ENCODE measurements at regions not wholly inside any gene's neighbourhood (a gene's known extent, or its start where the extent isn't known, plus 50 kb on each side); places are given as distances from the start of the nearest gene placed in this dataset.
"Not testable (repeated sequence)": the region's sequence is repeated elsewhere in the genome, so short reads cannot be mapped to it uniquely, and the experiment has no call there.

GRCh38 chr4:134936014-134936413 is 734.4 kb upstream of the PABPC4L start:
- DNase-seq (ENCODE audit: low spot score), result no peak
- WGBS, result 90% methylated on average over 3 of the region's 3 CpGs
- Histone ChIP-seq H3K9me3 (no peaks in the 10 kb centered on the region), H3K36me3 (no peaks in the 10 kb centered on the region), H3K27me3 (replicated peaks; ENCODE audit: insufficient read depth) (no peaks in the 10 kb centered on the region), H3K4me1 (replicated peaks) (no peaks in the 10 kb centered on the region), H3K4me3 (no peak overlapping the region), H3K27ac (no peak overlapping the region)
- TF ChIP-seq CTCF (IDR thresholded peaks at IDR 0.05) (no peak), POLR2AphosphoS5 (IDR thresholded peaks at IDR 0.05) (no peak), POLR2A (IDR thresholded peaks at IDR 0.05) (no peak)
- intact Hi-C loops (cut with DNase I), result no loop called here

- Histone ChIP-seq H3K36me3 (no peaks in the 10 kb centered on the region), H3K9me3 (no peaks in the 10 kb centered on the region), H3K4me3 (no peak overlapping the region), H3K27ac (no peak overlapping the region), H3K27me3 (replicated peaks; ENCODE audit: insufficient read depth) (no peaks in the 10 kb centered on the region), H3K4me1 (replicated peaks) (no peaks in the 10 kb centered on the region)
- intact Hi-C loops (cut with DNase I), result no loop called here
- TF ChIP-seq CTCF (IDR thresholded peaks at IDR 0.05) (no peak), POLR2A (IDR thresholded peaks at IDR 0.05) (no peak), POLR2AphosphoS5 (IDR thresholded peaks at IDR 0.05) (no peak)
- 54% methylated on average over 2 of the region's 2 CpGs for WGBS
- no peak for DNase-seq (ENCODE audit: low spot score)
Observed at GRCh38 chr4:134935320-134935719, 733.7 kb upstream of the PABPC4L start.

GRCh38 chr4:134934036-134934808 is 732.6 kb upstream of the PABPC4L start:
- 62% methylated on average over 10 of the region's 10 CpGs for WGBS
- H3K36me3 ChIP-seq, result no peaks in the 10 kb centered on the region
- no peak overlapping the region for H3K27ac ChIP-seq
- intact Hi-C loops (cut with DNase I), result no loop called here
- no peak for DNase-seq (ENCODE audit: low spot score)
- no peaks in the 10 kb centered on the region for H3K9me3 ChIP-seq
- TF ChIP-seq POLR2A (IDR thresholded peaks at IDR 0.05) (no peak), CTCF (IDR thresholded peaks at IDR 0.05) (no peak), POLR2AphosphoS5 (IDR thresholded peaks at IDR 0.05) (no peak)
- no peaks in the 10 kb centered on the region for H3K4me1 ChIP-seq (replicated peaks)
- no peak overlapping the region for H3K4me3 ChIP-seq
- no peaks in the 10 kb centered on the region for H3K27me3 ChIP-seq (replicated peaks; ENCODE audit: insufficient read depth)

- DNase-seq (ENCODE audit: low spot score), result no peak
- 89% methylated on average over 2 of the region's 2 CpGs for WGBS
- Histone ChIP-seq H3K27ac (no peak overlapping the region), H3K4me1 (replicated peaks) (no peaks in the 10 kb centered on the region), H3K36me3 (no peaks in the 10 kb centered on the region), H3K9me3 (no peaks in the 10 kb centered on the region), H3K4me3 (no peak overlapping the region), H3K27me3 (replicated peaks; ENCODE audit: insufficient read depth) (no peaks in the 10 kb centered on the region)
- no peak for TF ChIP-seq POLR2A (IDR thresholded peaks at IDR 0.05)
- intact Hi-C loops (cut with DNase I), result no loop called here
Observed at GRCh38 chr4:134915355-134915754, 713.8 kb upstream of the PABPC4L start.

GRCh38 chr4:134914250-134914649 is 712.7 kb upstream of the PABPC4L start:
- intact Hi-C loops (cut with DNase I); H3K9me3 ChIP-seq: not testable (repeated sequence)

GRCh38 chr4:134911941-134912340 is 710.4 kb upstream of the PABPC4L start:
- Histone ChIP-seq H3K27ac (no peak overlapping the region), H3K9me3 (no peaks in the 10 kb centered on the region), H3K27me3 (replicated peaks; ENCODE audit: insufficient read depth) (no peaks in the 10 kb centered on the region), H3K4me1 (replicated peaks) (no peaks in the 10 kb centered on the region), H3K4me3 (no peak overlapping the region), H3K36me3 (no peaks in the 10 kb centered on the region)
- no peak for DNase-seq (ENCODE audit: low spot score)
- WGBS, result 42% methylated on average over 2 of the region's 2 CpGs
- TF ChIP-seq CTCF (IDR thresholded peaks at IDR 0.05), result no peak
- no peak for TF ChIP-seq POLR2A (IDR thresholded peaks at IDR 0.05)
- no peak for TF ChIP-seq POLR2AphosphoS5 (IDR thresholded peaks at IDR 0.05)
- intact Hi-C loops (cut with DNase I), result no loop called here

More at GRCh38 chr4:134914250-134914649, 712.7 kb upstream of the PABPC4L start:
- not testable (repeated sequence) for H3K27ac ChIP-seq; H3K27me3 ChIP-seq (replicated peaks; ENCODE audit: insufficient read depth); DNase-seq (ENCODE audit: low spot score); H3K4me3 ChIP-seq; H3K36me3 ChIP-seq; H3K4me1 ChIP-seq (replicated peaks)
- WGBS, result 82% methylated on average over 7 of the region's 7 CpGs

Measured in prostate gland (tissue), 2 donors.